ENCODE measurements at regions not wholly inside any gene's neighbourhood (a gene's known extent, or its start where the extent isn't known, plus 50 kb on each side); places are given as distances from the start of the nearest gene placed in this dataset.
"Not testable (repeated sequence)": the region's sequence is repeated elsewhere in the genome, so short reads cannot be mapped to it uniquely, and the experiment has no call there.

- no peak for ATAC-seq (replicated peaks in 6 of 8)
- 67 to 97% (median 85%) methylated on average over 1 to 10 of the region's 14 CpGs; no CpG with 5 or more reads in 2 of the 10 experiments for WGBS, 10 experiments
- Histone ChIP-seq H3K4me1 (replicated peaks in 1 of 2) (peaks cover 5% of the 10 kb centered on the region in 2 donors), H3K4me3 (no peak overlapping the region), H3K27ac (no peak overlapping the region)
- in situ Hi-C loops (cut with MboI; ENCODE audit: low pct_unique_long_range_greater_than_20kb in 2 of 9, low sequenced_read_pairs in 9 of 9, unreplicated experiment in 9 of 9), result no loop called here
These were observed 118.3 kb downstream of the KLF6 start for GRCh38 chr10:3666525-3667302.

GRCh38 chr10:3665316-3665908 is 119.6 kb downstream of the KLF6 start:
- WGBS, 10 experiments, result 71 to 100% (median 96%) methylated on average over 1 to 5 of the region's 15 CpGs; no CpG with 5 or more reads in 4 of the 10 experiments
- in situ Hi-C loops (cut with MboI; ENCODE audit: low pct_unique_long_range_greater_than_20kb in 2 of 9, low sequenced_read_pairs in 9 of 9, unreplicated experiment in 9 of 9), result no loop called here

GRCh38 chr10:3662775-3663174 is 122.2 kb downstream of the KLF6 start:
- H3K4me1 ChIP-seq (replicated peaks in 1 of 2), result peaks cover 0 to 14% of the 10 kb centered on the region in 2 donors
- in situ Hi-C loops (cut with MboI; ENCODE audit: low pct_unique_long_range_greater_than_20kb in 2 of 9, low sequenced_read_pairs in 9 of 9, unreplicated experiment in 9 of 9), result no loop called here
- H3K4me3 ChIP-seq, result no peak overlapping the region
- ATAC-seq (replicated peaks in 6 of 8), result no peak
- 75 to 100% (median 83%) methylated on average over 1 to 2 of the region's 2 CpGs; no CpG with 5 or more reads in 1 of the 10 experiments for WGBS, 10 experiments
- H3K27ac ChIP-seq, result no peak overlapping the region

More at GRCh38 chr10:3665316-3665908, 119.6 kb downstream of the KLF6 start:
- Histone ChIP-seq H3K4me3 (no peak overlapping the region), H3K4me1 (replicated peaks in 1 of 2) (peaks cover 5% of the 10 kb centered on the region in 2 donors), H3K27ac (no peak overlapping the region)
- ATAC-seq (replicated peaks in 6 of 8), result peak in 1 of 8 experiments; percentile 7

- ATAC-seq (replicated peaks in 6 of 8), result no peak
- in situ Hi-C loops (cut with MboI; ENCODE audit: low pct_unique_long_range_greater_than_20kb in 2 of 9, low sequenced_read_pairs in 9 of 9, unreplicated experiment in 9 of 9), result no loop called here
- 20 to 100% (median 70%) methylated on average over 1 to 3 of the region's 3 CpGs; no CpG with 5 or more reads in 1 of the 10 experiments for WGBS, 10 experiments
These were observed 123.7 kb downstream of the KLF6 start for GRCh38 chr10:3661271-3661670.

GRCh38 chr10:3660753-3661152 is 124.3 kb downstream of the KLF6 start:
- no peak overlapping the region for H3K4me3 ChIP-seq

More at GRCh38 chr10:3661271-3661670, 123.7 kb downstream of the KLF6 start:
- Histone ChIP-seq H3K27ac (no peak overlapping the region), H3K4me1 (replicated peaks in 1 of 2) (peaks cover 5 to 25% of the 10 kb centered on the region in 2 donors), H3K4me3 (no peak overlapping the region)

GRCh38 chr10:3659203-3659917 is 125.6 kb downstream of the KLF6 start:
- peak in 3 of 8 experiments; percentile 53 to 76 (median 69) for ATAC-seq (replicated peaks in 6 of 8)
- H3K4me3 ChIP-seq, result no peak overlapping the region
- H3K4me1 ChIP-seq (replicated peaks in 1 of 2), result peaks cover 5 to 25% of the 10 kb centered on the region in 2 donors
- in situ Hi-C loops (cut with MboI; ENCODE audit: low pct_unique_long_range_greater_than_20kb in 2 of 9, low sequenced_read_pairs in 9 of 9, unreplicated experiment in 9 of 9), result no loop called here
- no peak overlapping the region for H3K27ac ChIP-seq
- 79 to 89% (median 84%) methylated on average over 5 to 11 of the region's 13 CpGs; no CpG with 5 or more reads in 1 of the 10 experiments for whole genome bisulfite sequencing, 10 experiments

More at GRCh38 chr10:3660753-3661152, 124.3 kb downstream of the KLF6 start:
- no peak for ATAC-seq (replicated peaks in 6 of 8)
- H3K27ac ChIP-seq, result no peak overlapping the region
- peaks cover 5 to 25% of the 10 kb centered on the region in 2 donors for H3K4me1 ChIP-seq (replicated peaks in 1 of 2)
- in situ Hi-C loops (cut with MboI; ENCODE audit: low pct_unique_long_range_greater_than_20kb in 2 of 9, low sequenced_read_pairs in 9 of 9, unreplicated experiment in 9 of 9), result no loop called here
- WGBS, 10 experiments, result 0 to 100% (median 88%) methylated on average over 1 to 3 of the region's 7 CpGs; no CpG with 5 or more reads in 6 of the 10 experiments

GRCh38 chr10:3658766-3659165 is 126.2 kb downstream of the KLF6 start:
- H3K4me3 ChIP-seq, result no peak overlapping the region
- no peak overlapping the region for H3K27ac ChIP-seq
- 0 to 100% (median 63%) methylated on average over 1 to 3 of the region's 4 CpGs; no CpG with 5 or more reads in 5 of the 10 experiments for WGBS, 10 experiments
- ATAC-seq (replicated peaks in 6 of 8), result peak in 2 of 8 experiments; percentile 10 to 67
- peaks cover 5 to 25% of the 10 kb centered on the region in 2 donors for H3K4me1 ChIP-seq (replicated peaks in 1 of 2)
- in situ Hi-C loops (cut with MboI; ENCODE audit: low pct_unique_long_range_greater_than_20kb in 2 of 9, low sequenced_read_pairs in 9 of 9, unreplicated experiment in 9 of 9), result no loop called here

- peak in 1 of 8 experiments; percentile 32 for ATAC-seq (replicated peaks in 6 of 8)
- in situ Hi-C loops (cut with MboI; ENCODE audit: low pct_unique_long_range_greater_than_20kb in 2 of 9, low sequenced_read_pairs in 9 of 9, unreplicated experiment in 9 of 9), result no loop called here
These were observed 128.8 kb downstream of the KLF6 start for GRCh38 chr10:3656214-3656613.

GRCh38 chr10:3655528-3655927 is 129.5 kb downstream of the KLF6 start:
- Histone ChIP-seq H3K4me3 (no peak overlapping the region), H3K4me1 (replicated peaks in 1 of 2) (peaks cover 5 to 25% of the 10 kb centered on the region in 2 donors), H3K27ac (no peak overlapping the region)
- in situ Hi-C loops (cut with MboI; ENCODE audit: low pct_unique_long_range_greater_than_20kb in 2 of 9, low sequenced_read_pairs in 9 of 9, unreplicated experiment in 9 of 9), result no loop called here
- no peak for ATAC-seq (replicated peaks in 6 of 8)
- 42 to 100% (median 71%) methylated on average over 1 to 7 of the region's 7 CpGs; no CpG with 5 or more reads in 2 of the 10 experiments for WGBS, 10 experiments

More at GRCh38 chr10:3656214-3656613, 128.8 kb downstream of the KLF6 start:
- WGBS, 10 experiments, result 29 to 71% (median 58%) methylated on average over 1 to 3 of the region's 3 CpGs; no CpG with 5 or more reads in 3 of the 10 experiments
- Histone ChIP-seq H3K4me3 (no peak overlapping the region), H3K4me1 (replicated peaks in 1 of 2) (peaks cover 5 to 25% of the 10 kb centered on the region in 2 donors), H3K27ac (no peak overlapping the region)

- Histone ChIP-seq H3K4me3 (no peak overlapping the region), H3K27ac (no peak overlapping the region), H3K4me1 (replicated peaks in 1 of 2) (peaks cover 5 to 25% of the 10 kb centered on the region in 2 donors)
- no peak for ATAC-seq (replicated peaks in 6 of 8)
- in situ Hi-C loops (cut with MboI; ENCODE audit: low pct_unique_long_range_greater_than_20kb in 2 of 9, low sequenced_read_pairs in 9 of 9, unreplicated experiment in 9 of 9), result no loop called here
- WGBS, 10 experiments, result 33 to 100% (median 60%) methylated on average over 1 of the region's 1 CpG; no CpG with 5 or more reads in 5 of the 10 experiments
These were observed 130.0 kb downstream of the KLF6 start for GRCh38 chr10:3654980-3655379.

- H3K27ac ChIP-seq, result no peak overlapping the region
- WGBS, 10 experiments, result 29 to 100% (median 79%) methylated on average over 1 to 2 of the region's 2 CpGs; no CpG with 5 or more reads in 1 of the 10 experiments
- no peak overlapping the region for H3K4me3 ChIP-seq
- ATAC-seq (replicated peaks in 6 of 8), result no peak
- H3K4me1 ChIP-seq (replicated peaks in 1 of 2), result peaks cover 5 to 25% of the 10 kb centered on the region in 2 donors
- in situ Hi-C loops (cut with MboI; ENCODE audit: low pct_unique_long_range_greater_than_20kb in 2 of 9, low sequenced_read_pairs in 9 of 9, unreplicated experiment in 9 of 9), result no loop called here
These were observed 130.5 kb downstream of the KLF6 start for GRCh38 chr10:3654496-3654895.

GRCh38 chr10:3653303-3653702 is 131.7 kb downstream of the KLF6 start:
- ATAC-seq (replicated peaks in 6 of 8), result peak in 1 of 8 experiments; percentile 27
- WGBS, 10 experiments, result 17 to 97% (median 77%) methylated on average over 1 to 2 of the region's 2 CpGs; no CpG with 5 or more reads in 2 of the 10 experiments
- H3K27ac ChIP-seq; in situ Hi-C loops (cut with MboI; ENCODE audit: low pct_unique_long_range_greater_than_20kb in 2 of 9, low sequenced_read_pairs in 9 of 9, unreplicated experiment in 9 of 9); H3K4me3 ChIP-seq: not testable (repeated sequence)
- H3K4me1 ChIP-seq (replicated peaks in 1 of 2), result peaks cover 5 to 16% of the 10 kb centered on the region in 2 donors
